ENCODE measurements at regions not wholly inside any gene's neighbourhood (a gene's known extent, or its start where the extent isn't known, plus 50 kb on each side); places are given as distances from the start of the nearest gene placed in this dataset.

DNA sequence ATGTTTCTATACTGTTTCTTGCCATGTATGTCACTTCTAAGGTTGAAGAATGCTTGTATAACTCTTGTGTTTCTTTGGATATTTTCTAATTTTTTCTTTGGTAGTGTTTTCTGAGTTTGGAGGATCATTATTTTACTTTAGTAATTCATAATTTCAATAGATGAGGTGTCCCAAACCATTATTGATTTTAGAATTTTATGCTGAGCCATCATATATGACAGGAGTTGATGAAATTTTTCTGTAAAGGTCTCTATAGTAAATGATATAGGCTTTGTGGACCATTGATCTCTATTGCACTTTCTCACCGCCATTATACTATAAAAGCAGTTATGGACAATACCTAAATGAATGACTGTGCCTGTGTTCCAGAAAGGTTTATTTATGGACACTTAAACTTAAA is 183.3 kb upstream of the PPP1R3A start:
- TF ChIP-seq EZH2 (IDR thresholded peaks at IDR 0.05; ENCODE audit: borderline replicate concordance, low read length): no peak
- TF ChIP-seq, protein P1, sequence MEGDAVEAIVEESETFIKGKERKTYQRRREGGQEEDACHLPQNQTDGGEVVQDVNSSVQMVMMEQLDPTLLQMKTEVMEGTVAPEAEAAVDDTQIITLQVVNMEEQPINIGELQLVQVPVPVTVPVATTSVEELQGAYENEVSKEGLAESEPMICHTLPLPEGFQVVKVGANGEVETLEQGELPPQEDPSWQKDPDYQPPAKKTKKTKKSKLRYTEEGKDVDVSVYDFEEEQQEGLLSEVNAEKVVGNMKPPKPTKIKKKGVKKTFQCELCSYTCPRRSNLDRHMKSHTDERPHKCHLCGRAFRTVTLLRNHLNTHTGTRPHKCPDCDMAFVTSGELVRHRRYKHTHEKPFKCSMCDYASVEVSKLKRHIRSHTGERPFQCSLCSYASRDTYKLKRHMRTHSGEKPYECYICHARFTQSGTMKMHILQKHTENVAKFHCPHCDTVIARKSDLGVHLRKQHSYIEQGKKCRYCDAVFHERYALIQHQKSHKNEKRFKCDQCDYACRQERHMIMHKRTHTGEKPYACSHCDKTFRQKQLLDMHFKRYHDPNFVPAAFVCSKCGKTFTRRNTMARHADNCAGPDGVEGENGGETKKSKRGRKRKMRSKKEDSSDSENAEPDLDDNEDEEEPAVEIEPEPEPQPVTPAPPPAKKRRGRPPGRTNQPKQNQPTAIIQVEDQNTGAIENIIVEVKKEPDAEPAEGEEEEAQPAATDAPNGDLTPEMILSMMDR (IDR thresholded peaks at IDR 0.05; ENCODE audit: low read length): no peak
